ENCODE measurements at regions not wholly inside any gene's neighbourhood (a gene's known extent, or its start where the extent isn't known, plus 50 kb on each side); places are given as distances from the start of the nearest gene placed in this dataset.

- TF ChIP-seq REST (IDR thresholded peaks at IDR 0.05; ENCODE audit: insufficient read depth in 1 of 2, low read depth in 2 of 2, low read length in 2 of 2): no peak
- TF ChIP-seq TAF1 (IDR thresholded peaks at IDR 0.05; ENCODE audit: borderline replicate concordance, insufficient read depth, low read length): no peak
- no peak for TF ChIP-seq FOXP2 (optimal IDR thresholded peaks at IDR 0.05; ENCODE audit: borderline replicate concordance, extremely low read depth, extremely low read length, insufficient read depth)
- TF ChIP-seq POLR2AphosphoS5 (IDR thresholded peaks at IDR 0.05; ENCODE audit: low read depth, low read length): no peak
Observed at GRCh38 chr9:22214497-22215031, 205.5 kb upstream of the CDKN2B start.

Measured in PFSK-1 (cell line).